GM12878 (cell line): ENCODE measurements at regions not wholly inside any gene's neighbourhood (a gene's known extent, or its start where the extent isn't known, plus 50 kb on each side); places are given as distances from the start of the nearest gene placed in this dataset.

ENCODE experiments used
- ATAC-seq: fragments of 200-7000 bp; cut with Tn5 transposase; 3 replicates; pipeline ENCODE4 v1.9.1; 2020; ENCODE audit warnings: mild to moderate bottlenecking, moderate library complexity
- BruUV-seq: library from RNA; stranded (reverse); fragments of 400-500 nt; replicated peaks from 2 replicates; lab custom pipeline; 2021; lab: Mats Ljungman, UMichigan
- CTCF ChIA-PET: fragments of 300-600 bp; sonication (Branson Sonifier 250); formaldehyde crosslinking; extraction: SDS; loops from one replicate; lab custom pipeline; 2021; ENCODE audit warnings: inconsistent platforms; lab: Yijun Ruan, JAX
- POLR2A ChIA-PET: fragments of 350-600 bp; formaldehyde crosslinking; extraction: SDS; loops from one replicate; lab custom pipeline; 2021; ENCODE audit warnings: inconsistent platforms; lab: Charles Lee
- RAD21 ChIA-PET: fragments of 300-600 bp; sonication (Branson Sonifier 250); formaldehyde crosslinking; loops from one replicate; lab custom pipeline; 2023; ENCODE audit warnings: antibody characterized with exemption; ENCODE audit not compliant: unreplicated experiment; lab: Charles Lee
- SMC1A ChIA-PET: fragments of 300-600 bp; sonication (Branson Sonifier 250); formaldehyde crosslinking; loops from one replicate; lab custom pipeline; 2023; ENCODE audit not compliant: unreplicated experiment, uncharacterized antibody; lab: Charles Lee
- DNase-seq: peaks from one replicate; pipeline ENCODE4 v3.0.0-alpha.2; 2011; ENCODE audit warnings: low read depth, low spot score
- FAIRE-seq: peaks from 3 replicates; lab custom pipeline; 2011; peaks lifted over from hg19 to GRCh38; lab: Jason Lieb, UNC
- H2AFZ ChIP-seq: 2 replicates; pipeline ENCODE4 v1.6.0; 2011; ENCODE audit warnings: low read depth, low read length, control low read depth; ENCODE audit not compliant: control insufficient read depth
- H3K27ac ChIP-seq: 2 replicates; pipeline ENCODE4 v1.5.1; 2011; ENCODE audit warnings: control low read depth; ENCODE audit not compliant: control insufficient read depth, insufficient read depth
- H3K27me3 ChIP-seq, 2 experiments: replicated peaks in 1 of 2; 2 replicates each; pipeline versions ENCODE4 v1.6.0 to v1.6.1; 2011; ENCODE audit warnings: low read length in 1 of 2; ENCODE audit not compliant: control insufficient read depth in 2 of 2, insufficient read depth in 2 of 2
- H3K36me3 ChIP-seq, 2 experiments: 2 replicates each; pipeline ENCODE4 v1.5.1; 2011; ENCODE audit warnings: low read length in 1 of 2; ENCODE audit not compliant: control insufficient read depth in 2 of 2, insufficient read depth in 2 of 2
- H3K4me1 ChIP-seq: 2 replicates; pipeline ENCODE4 v1.6.1; 2011; ENCODE audit warnings: mild to moderate bottlenecking, low read length, moderate library complexity, mixed read lengths; ENCODE audit not compliant: control insufficient read depth, insufficient read depth
- H3K4me2 ChIP-seq: 2 replicates; pipeline ENCODE4 v1.6.0; 2011; ENCODE audit warnings: control low read depth; ENCODE audit not compliant: control insufficient read depth, insufficient read depth
- H3K4me3 ChIP-seq: fragments of 200-600 bp; sonication (generic); 2 replicates; pipeline ENCODE4 v1.5.1; 2016
- H3K79me2 ChIP-seq: 2 replicates; pipeline ENCODE4 v1.6.0; 2011; ENCODE audit warnings: low read length; ENCODE audit not compliant: control insufficient read depth, insufficient read depth
- H3K9ac ChIP-seq: 2 replicates; pipeline ENCODE4 v1.8.0; 2011; ENCODE audit warnings: low read length, control low read depth, mixed read lengths; ENCODE audit not compliant: control insufficient read depth, insufficient read depth
- H3K9me3 ChIP-seq: replicated peaks from 3 replicates; pipeline ENCODE4 v1.5.1; 2011; ENCODE audit warnings: mild to moderate bottlenecking, low read length; ENCODE audit not compliant: control insufficient read depth, insufficient read depth
- H4K20me1 ChIP-seq: 2 replicates; pipeline ENCODE4 v1.6.0; 2011; ENCODE audit not compliant: control insufficient read depth, insufficient read depth
- MEF2B ChIP-seq: fragments of 450-650 bp; IDR thresholded peaks from 2 replicates; pipeline ENCODE4 v1.6.1; 2018; ENCODE audit warnings: mild to moderate bottlenecking, moderate library complexity; ENCODE audit not compliant: partially characterized antibody, poor library complexity, severe bottlenecking
- NFYA ChIP-seq: IDR thresholded peaks from 2 replicates; pipeline ENCODE4 v1.6.1; 2011; ENCODE audit warnings: low read depth, mild to moderate bottlenecking, low read length, improper control_type of control experiment, borderline replicate concordance
- NR2F1 ChIP-seq: fragments of 450-650 bp; conservative IDR thresholded peaks from 2 replicates; pipeline ENCODE4 v1.6.1; 2017; ENCODE audit warnings: mild to moderate bottlenecking
- STAT3 ChIP-seq: IDR thresholded peaks from 2 replicates; pipeline ENCODE4 v1.6.1; 2011; ENCODE audit warnings: low read depth, low read length, improper control_type of control experiment
- WGBS: methylation state at CpG from one replicate; pipeline ENCODE4 v1.1.6; 2016; ENCODE audit warnings: low lambda C conversion rate; ENCODE audit not compliant: insufficient replicate concordance, insufficient coverage; ENCODE audit errors: missing lambda C conversion rate; 5-methylcytosine and 5-hydroxymethylcytosine counted together
- in situ Hi-C: fragments of 300-500 bp; cut with MboI; formaldehyde crosslinking; loops from 9 replicates; pipeline ENCODE4 v1.14.3; 2018; ENCODE audit warnings: mixed read lengths
- intact Hi-C: fragments of 100-400 bp; cut with micrococcal nuclease; formaldehyde crosslinking; loops from one replicate; pipeline ENCODE4 v1.14.2; 2022; ENCODE audit not compliant: unreplicated experiment
- TF ChIP-seq, protein P1 (sequence below): fragments of 450-650 bp; formaldehyde crosslinking; IDR thresholded peaks from 2 replicates; pipeline ENCODE4 v1.4.0; 2022; ENCODE audit warnings: mild to moderate bottlenecking, moderate library complexity
- TF ChIP-seq, protein P2 (sequence below): fragments of 450-650 bp; IDR thresholded peaks from 2 replicates; pipeline ENCODE4 v1.6.1; 2017; ENCODE audit warnings: mild to moderate bottlenecking

DNA sequence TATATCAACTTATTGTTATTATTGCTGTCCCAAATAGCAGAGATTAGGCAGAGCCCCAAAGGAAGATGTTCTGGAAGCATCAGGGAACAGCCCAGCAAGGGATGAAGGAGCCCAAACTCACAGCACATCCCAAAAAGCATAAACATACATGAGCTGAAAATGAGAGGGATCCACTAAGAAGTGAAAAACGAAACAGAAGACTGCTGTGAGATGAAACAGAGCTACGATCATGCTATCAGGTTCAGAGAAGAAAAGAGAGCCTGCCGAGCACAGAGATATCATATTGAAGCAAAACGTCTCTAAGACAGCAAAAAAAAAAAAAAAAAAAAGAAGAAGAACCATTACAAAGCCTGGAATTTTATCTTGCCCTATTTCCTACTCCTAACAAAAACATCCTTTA lies 127.3 kb downstream of the ZNF608 start:
- SMC1A ChIA-PET = no interaction called here
- POLR2A ChIA-PET = no interaction called here
- CTCF ChIA-PET = interaction anchor here (0.7 kb wide), 1 partner anchor 40 kb away, joined by 3 read pairs; no protein-coding TSS in a partner anchor

More for the DNA sequence above, 127.3 kb downstream of the ZNF608 start:
- Histone ChIP-seq H3K4me3 (no peak overlapping the region), H3K4me2 (no peak overlapping the region), H3K4me1 (no peaks in the 10 kb centered on the region), H3K27me3 (no peaks in the 10 kb centered on the region), H3K9me3 (no peaks in the 10 kb centered on the region), H3K27ac (no peak overlapping the region), H3K36me3 (no peaks in the 10 kb centered on the region), H3K9ac (no peak overlapping the region), H3K79me2 (no peaks in the 10 kb centered on the region), H2AFZ (no peak overlapping the region), H4K20me1 (no peaks in the 10 kb centered on the region)
- TF ChIP-seq, protein P1, sequence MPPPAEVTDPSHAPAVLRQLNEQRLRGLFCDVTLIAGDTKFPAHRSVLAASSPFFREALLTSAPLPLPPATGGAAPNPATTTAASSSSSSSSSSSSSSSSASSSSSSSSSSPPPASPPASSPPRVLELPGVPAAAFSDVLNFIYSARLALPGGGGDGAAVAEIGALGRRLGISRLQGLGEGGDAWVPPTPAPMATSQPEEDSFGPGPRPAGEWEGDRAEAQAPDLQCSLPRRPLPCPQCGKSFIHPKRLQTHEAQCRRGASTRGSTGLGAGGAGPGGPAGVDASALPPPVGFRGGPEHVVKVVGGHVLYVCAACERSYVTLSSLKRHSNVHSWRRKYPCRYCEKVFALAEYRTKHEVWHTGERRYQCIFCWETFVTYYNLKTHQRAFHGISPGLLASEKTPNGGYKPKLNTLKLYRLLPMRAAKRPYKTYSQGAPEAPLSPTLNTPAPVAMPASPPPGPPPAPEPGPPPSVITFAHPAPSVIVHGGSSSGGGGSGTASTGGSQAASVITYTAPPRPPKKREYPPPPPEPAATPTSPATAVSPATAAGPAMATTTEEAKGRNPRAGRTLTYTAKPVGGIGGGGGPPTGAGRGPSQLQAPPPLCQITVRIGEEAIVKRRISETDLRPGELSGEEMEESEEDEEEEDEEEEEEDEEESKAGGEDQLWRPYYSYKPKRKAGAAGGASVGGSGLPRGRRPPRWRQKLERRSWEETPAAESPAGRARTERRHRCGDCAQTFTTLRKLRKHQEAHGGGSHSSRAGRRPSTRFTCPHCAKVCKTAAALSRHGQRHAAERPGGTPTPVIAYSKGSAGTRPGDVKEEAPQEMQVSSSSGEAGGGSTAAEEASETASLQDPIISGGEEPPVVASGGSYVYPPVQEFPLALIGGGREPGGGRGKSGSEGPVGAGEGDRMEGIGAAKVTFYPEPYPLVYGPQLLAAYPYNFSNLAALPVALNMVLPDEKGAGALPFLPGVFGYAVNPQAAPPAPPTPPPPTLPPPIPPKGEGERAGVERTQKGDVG = no peak
- TF ChIP-seq MEF2B (no peak), STAT3 (no peak), NR2F1 (no peak), NFYA (no peak)
- TF ChIP-seq, protein P2, sequence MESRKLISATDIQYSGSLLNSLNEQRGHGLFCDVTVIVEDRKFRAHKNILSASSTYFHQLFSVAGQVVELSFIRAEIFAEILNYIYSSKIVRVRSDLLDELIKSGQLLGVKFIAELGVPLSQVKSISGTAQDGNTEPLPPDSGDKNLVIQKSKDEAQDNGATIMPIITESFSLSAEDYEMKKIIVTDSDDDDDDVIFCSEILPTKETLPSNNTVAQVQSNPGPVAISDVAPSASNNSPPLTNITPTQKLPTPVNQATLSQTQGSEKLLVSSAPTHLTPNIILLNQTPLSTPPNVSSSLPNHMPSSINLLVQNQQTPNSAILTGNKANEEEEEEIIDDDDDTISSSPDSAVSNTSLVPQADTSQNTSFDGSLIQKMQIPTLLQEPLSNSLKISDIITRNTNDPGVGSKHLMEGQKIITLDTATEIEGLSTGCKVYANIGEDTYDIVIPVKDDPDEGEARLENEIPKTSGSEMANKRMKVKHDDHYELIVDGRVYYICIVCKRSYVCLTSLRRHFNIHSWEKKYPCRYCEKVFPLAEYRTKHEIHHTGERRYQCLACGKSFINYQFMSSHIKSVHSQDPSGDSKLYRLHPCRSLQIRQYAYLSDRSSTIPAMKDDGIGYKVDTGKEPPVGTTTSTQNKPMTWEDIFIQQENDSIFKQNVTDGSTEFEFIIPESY = no peak
- RAD21 ChIA-PET = interaction anchor here (0.7 kb wide), 1 partner anchor 564 kb away, joined by 3 read pairs; no protein-coding TSS in a partner anchor
- intact Hi-C loops (no loop called here), in situ Hi-C loops (no loop called here)
- ATAC-seq (no peak), DNase-seq (no peak), FAIRE-seq (no peak)
- WGBS = 25% methylated on average over 4 of the region's 4 CpGs
- no TSS peak for BruUV-seq
